ENCODE measurements at regions not wholly inside any gene's neighbourhood (a gene's known extent, or its start where the extent isn't known, plus 50 kb on each side); places are given as distances from the start of the nearest gene placed in this dataset.

DNA sequence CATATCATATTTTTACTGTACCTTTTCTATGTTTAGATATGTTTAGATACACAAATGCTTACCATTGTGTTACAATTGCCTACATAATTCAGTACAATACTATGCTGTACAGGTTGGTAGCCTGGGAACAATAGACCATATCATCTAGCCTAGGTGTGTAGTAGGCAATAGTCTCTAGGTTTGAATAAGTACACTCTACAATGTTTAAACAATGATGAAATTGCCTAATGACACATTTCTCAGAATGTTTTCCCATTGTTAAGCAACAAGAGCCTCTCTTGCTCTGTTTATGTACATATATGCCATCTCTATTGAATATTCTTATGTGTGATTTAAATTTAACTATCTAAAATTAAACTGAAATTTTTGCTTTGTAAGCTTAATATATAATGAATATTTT, 209.6 kb upstream of the ST8SIA4 start:
- TF ChIP-seq, protein P1, sequence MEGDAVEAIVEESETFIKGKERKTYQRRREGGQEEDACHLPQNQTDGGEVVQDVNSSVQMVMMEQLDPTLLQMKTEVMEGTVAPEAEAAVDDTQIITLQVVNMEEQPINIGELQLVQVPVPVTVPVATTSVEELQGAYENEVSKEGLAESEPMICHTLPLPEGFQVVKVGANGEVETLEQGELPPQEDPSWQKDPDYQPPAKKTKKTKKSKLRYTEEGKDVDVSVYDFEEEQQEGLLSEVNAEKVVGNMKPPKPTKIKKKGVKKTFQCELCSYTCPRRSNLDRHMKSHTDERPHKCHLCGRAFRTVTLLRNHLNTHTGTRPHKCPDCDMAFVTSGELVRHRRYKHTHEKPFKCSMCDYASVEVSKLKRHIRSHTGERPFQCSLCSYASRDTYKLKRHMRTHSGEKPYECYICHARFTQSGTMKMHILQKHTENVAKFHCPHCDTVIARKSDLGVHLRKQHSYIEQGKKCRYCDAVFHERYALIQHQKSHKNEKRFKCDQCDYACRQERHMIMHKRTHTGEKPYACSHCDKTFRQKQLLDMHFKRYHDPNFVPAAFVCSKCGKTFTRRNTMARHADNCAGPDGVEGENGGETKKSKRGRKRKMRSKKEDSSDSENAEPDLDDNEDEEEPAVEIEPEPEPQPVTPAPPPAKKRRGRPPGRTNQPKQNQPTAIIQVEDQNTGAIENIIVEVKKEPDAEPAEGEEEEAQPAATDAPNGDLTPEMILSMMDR (IDR thresholded peaks at IDR 0.05), result no peak
- no peak for TF ChIP-seq POLR2A (IDR thresholded peaks at IDR 0.05)
- no peak for DNase-seq (ENCODE audit: low spot score in 2 of 2)
- intact Hi-C loops (cut with DNase I; ENCODE audit: low total_unique reads), result no loop called here
- no peak overlapping the region for H3K4me3 ChIP-seq (ENCODE audit: low read depth, poor library complexity, severe bottlenecking)

DNA sequence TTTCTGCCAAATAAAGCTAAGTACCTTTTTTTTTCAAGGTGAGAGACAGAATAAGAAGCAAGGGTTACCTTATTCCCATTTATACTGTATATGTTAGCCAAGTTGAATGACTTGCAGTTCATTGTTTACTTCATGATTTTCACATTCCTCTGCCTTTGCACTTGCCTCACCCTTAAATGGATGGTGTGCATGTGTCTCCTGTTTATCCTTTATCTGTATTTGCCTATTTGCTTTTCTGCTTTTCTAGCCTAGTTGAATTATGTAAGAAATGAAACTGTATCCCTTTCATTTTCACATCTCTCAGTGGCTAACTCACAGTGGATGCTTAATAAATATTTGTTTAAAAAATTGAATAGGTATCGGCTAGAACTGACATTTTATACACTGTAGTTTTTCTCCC, 200.8 kb upstream of the ST8SIA4 start:
- H3K4me3 ChIP-seq (ENCODE audit: low read depth, poor library complexity, severe bottlenecking), result no peak overlapping the region
- TF ChIP-seq, protein P1 (IDR thresholded peaks at IDR 0.05), result no peak
- no peak for TF ChIP-seq POLR2A (IDR thresholded peaks at IDR 0.05)
- intact Hi-C loops (cut with DNase I; ENCODE audit: low total_unique reads), result no loop called here
- 95 to 97% methylated on average over 1 of the region's 1 CpG for WGBS, 2 donors
- no peak for DNase-seq (ENCODE audit: low spot score in 2 of 2)

DNA sequence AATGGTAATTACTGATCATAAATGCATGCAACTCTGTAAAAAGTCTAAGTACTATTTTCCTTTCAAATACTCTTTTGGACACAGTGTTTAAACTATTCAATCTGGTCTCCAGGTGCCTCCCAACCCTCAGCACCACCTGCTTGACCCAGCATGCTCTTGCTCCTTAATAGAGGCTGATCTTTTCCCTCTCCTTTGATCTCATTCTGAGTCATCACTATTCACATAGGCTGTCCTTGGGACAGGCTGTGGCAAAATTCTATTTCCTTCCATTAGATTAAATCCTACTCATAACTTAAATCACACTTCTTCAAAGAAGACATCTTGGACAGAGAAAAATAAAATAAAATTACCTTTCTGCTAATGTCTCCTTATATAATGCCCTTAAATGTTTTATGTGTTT, 199.4 kb upstream of the ST8SIA4 start:
- DNase-seq (ENCODE audit: low spot score in 2 of 2), result no peak
- intact Hi-C loops (cut with DNase I; ENCODE audit: low total_unique reads), result no loop called here
- H3K4me3 ChIP-seq (ENCODE audit: low read depth, poor library complexity, severe bottlenecking), result no peak overlapping the region
- TF ChIP-seq, protein P1 (IDR thresholded peaks at IDR 0.05), result no peak
- TF ChIP-seq POLR2A (IDR thresholded peaks at IDR 0.05), result no peak

DNA sequence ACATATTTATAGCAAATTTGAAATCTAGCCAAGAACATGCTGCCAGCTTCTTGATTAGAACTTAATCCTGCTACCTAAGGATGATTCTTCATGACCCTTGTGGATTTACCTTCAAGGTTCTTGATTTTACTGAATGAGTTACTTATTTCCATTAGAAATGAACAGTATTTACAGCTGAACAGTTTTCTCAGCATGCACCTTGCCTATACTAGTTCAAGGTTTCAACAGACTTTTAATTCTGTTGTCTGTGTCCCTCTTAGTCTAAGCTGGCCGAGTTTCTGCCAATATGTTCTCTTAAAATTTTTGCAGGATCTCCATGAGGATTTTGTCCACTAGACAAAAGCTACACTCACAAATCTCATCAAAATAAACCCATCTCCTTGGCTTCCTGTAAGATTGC, 188.8 kb upstream of the ST8SIA4 start:
- intact Hi-C loops (cut with DNase I; ENCODE audit: low total_unique reads), result no loop called here
- H3K4me3 ChIP-seq (ENCODE audit: low read depth, poor library complexity, severe bottlenecking), result no peak overlapping the region
- 87 to 93% methylated on average over 1 of the region's 1 CpG for WGBS, 2 donors
- TF ChIP-seq, protein P1 (IDR thresholded peaks at IDR 0.05), result no peak
- no peak for TF ChIP-seq POLR2A (IDR thresholded peaks at IDR 0.05)
- no peak for DNase-seq (ENCODE audit: low spot score in 2 of 2)

DNA sequence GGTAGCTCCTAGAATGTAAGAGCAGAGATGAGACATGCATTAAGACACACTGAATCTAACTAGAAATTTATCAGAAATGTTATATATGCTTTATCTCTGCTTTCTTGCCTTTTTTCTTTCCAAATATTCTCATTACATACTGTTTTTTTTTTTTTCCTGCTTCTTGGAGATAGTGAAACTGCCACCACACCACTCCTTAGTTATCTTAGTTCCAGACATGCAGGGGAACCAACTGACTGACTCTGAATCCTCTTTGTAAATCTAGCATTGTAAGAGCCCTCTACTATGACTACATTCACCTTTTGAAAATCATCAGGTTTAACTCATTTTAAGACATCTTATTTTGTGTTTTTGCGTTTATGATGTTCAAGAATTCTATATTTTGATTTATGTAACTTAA, 181.3 kb upstream of the ST8SIA4 start:
- intact Hi-C loops (cut with DNase I; ENCODE audit: low total_unique reads), result no loop called here

More for the DNA sequence above, 181.3 kb upstream of the ST8SIA4 start:
- no peak overlapping the region for H3K4me3 ChIP-seq (ENCODE audit: low read depth, poor library complexity, severe bottlenecking)
- DNase-seq (ENCODE audit: low spot score in 2 of 2), result no peak
- WGBS, 2 donors, result 87 to 95% methylated on average over 1 of the region's 1 CpG
- TF ChIP-seq POLR2A (IDR thresholded peaks at IDR 0.05), result no peak
- TF ChIP-seq, protein P1 (IDR thresholded peaks at IDR 0.05), result no peak
